ENCODE measurements at regions not wholly inside any gene's neighbourhood (a gene's known extent, or its start where the extent isn't known, plus 50 kb on each side); places are given as distances from the start of the nearest gene placed in this dataset.

GRCh38 chr15:52879145-52879544 lies 89.0 kb upstream of the ONECUT1 start:
- Mint-ChIP-seq H3K36me3 (ENCODE audit: low read depth) (no peaks in the 10 kb centered on the region), H3K9me3 (peaks cover 19% of the 10 kb centered on the region), H3K4me1 (ENCODE audit: low read depth) (no peaks in the 10 kb centered on the region), H3K27ac (no peak overlapping the region), H3K4me3 (no peak overlapping the region), H3K27me3 (ENCODE audit: insufficient read depth) (no peaks in the 10 kb centered on the region)
- TF ChIP-seq CTCF (IDR thresholded peaks at IDR 0.05) = no peak
- no peak for DNase-seq

- Mint-ChIP-seq H3K9me3 (peaks cover 14% of the 10 kb centered on the region), H3K27ac (no peak overlapping the region), H3K4me1 (ENCODE audit: low read depth) (no peaks in the 10 kb centered on the region), H3K36me3 (ENCODE audit: low read depth) (no peaks in the 10 kb centered on the region), H3K4me3 (no peak overlapping the region), H3K27me3 (ENCODE audit: insufficient read depth) (no peaks in the 10 kb centered on the region)
- DNase-seq = no peak
- TF ChIP-seq CTCF (IDR thresholded peaks at IDR 0.05) = no peak
These were observed 87.0 kb upstream of the ONECUT1 start for GRCh38 chr15:52876991-52877663.

GRCh38 chr15:52872036-52872818 lies 82.1 kb upstream of the ONECUT1 start:
- Mint-ChIP-seq H3K9me3 (peaks cover 39% of the 10 kb centered on the region), H3K27ac (no peak overlapping the region), H3K4me3 (no peak overlapping the region), H3K27me3 (ENCODE audit: insufficient read depth) (no peaks in the 10 kb centered on the region; the same call in 1 of the 2 replicates), H3K36me3 (ENCODE audit: low read depth) (no peaks in the 10 kb centered on the region; the same call in 1 of the 2 replicates), H3K4me1 (ENCODE audit: low read depth) (no peaks in the 10 kb centered on the region)
- DNase-seq = no peak
- no peak for TF ChIP-seq CTCF (IDR thresholded peaks at IDR 0.05)

- no peaks in the 10 kb centered on the region for H3K4me1 Mint-ChIP-seq (ENCODE audit: low read depth)
- no peaks in the 10 kb centered on the region; the same call in 1 of the 2 replicates for H3K36me3 Mint-ChIP-seq (ENCODE audit: low read depth)
- no peak overlapping the region for H3K4me3 Mint-ChIP-seq
- no peaks in the 10 kb centered on the region; the same call in none of the 2 replicates for H3K27me3 Mint-ChIP-seq (ENCODE audit: insufficient read depth)
- DNase-seq = no peak
- peaks cover 51% of the 10 kb centered on the region for H3K9me3 Mint-ChIP-seq
- H3K27ac Mint-ChIP-seq = no peak overlapping the region
- TF ChIP-seq CTCF (IDR thresholded peaks at IDR 0.05) = no peak
These were observed 79.9 kb upstream of the ONECUT1 start for GRCh38 chr15:52870015-52870414.

- no peak overlapping the region for H3K4me3 Mint-ChIP-seq
- no peak for DNase-seq
- no peaks in the 10 kb centered on the region for H3K4me1 Mint-ChIP-seq (ENCODE audit: low read depth)
- H3K9me3 Mint-ChIP-seq = peaks cover 44% of the 10 kb centered on the region
- H3K27me3 Mint-ChIP-seq (ENCODE audit: insufficient read depth) = no peaks in the 10 kb centered on the region; the same call in none of the 2 replicates
- H3K36me3 Mint-ChIP-seq (ENCODE audit: low read depth) = no peaks in the 10 kb centered on the region; the same call in 1 of the 2 replicates
- TF ChIP-seq CTCF (IDR thresholded peaks at IDR 0.05) = no peak
- no peak overlapping the region for H3K27ac Mint-ChIP-seq
These were observed 76.6 kb upstream of the ONECUT1 start for GRCh38 chr15:52866698-52867097.
